ENCODE measurements at regions not wholly inside any gene's neighbourhood (a gene's known extent, or its start where the extent isn't known, plus 50 kb on each side); places are given as distances from the start of the nearest gene placed in this dataset.

DNA sequence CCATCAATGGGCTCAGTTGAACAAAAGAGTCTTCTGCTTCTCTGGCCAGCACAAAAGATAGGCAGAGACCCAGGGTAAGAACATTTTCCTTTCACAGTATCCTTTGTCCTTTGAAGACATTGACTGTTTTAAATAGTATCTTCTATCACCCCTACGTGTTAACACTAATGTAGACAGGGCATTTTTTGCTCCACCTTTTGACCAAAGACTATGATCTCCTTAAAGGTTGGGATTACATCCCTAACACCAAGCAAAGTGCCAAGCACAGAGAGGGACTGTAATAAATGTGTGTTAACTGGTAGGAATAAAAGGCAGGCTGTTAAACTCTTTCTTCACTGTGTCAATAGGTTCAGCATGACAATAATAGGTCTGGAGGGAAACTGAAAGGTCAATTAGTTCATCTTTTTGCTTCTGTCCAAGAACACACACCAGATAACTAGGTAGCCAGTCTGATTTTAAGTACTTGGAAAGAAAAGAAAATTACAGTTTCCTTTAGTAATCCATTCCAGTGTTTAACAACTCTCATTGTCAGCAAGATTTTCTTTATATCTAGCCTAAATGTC lies 63.6 kb upstream of the NOX3 start:
- intact Hi-C loops (cut with DNase I) = no loop called here
- TF ChIP-seq, protein P1, sequence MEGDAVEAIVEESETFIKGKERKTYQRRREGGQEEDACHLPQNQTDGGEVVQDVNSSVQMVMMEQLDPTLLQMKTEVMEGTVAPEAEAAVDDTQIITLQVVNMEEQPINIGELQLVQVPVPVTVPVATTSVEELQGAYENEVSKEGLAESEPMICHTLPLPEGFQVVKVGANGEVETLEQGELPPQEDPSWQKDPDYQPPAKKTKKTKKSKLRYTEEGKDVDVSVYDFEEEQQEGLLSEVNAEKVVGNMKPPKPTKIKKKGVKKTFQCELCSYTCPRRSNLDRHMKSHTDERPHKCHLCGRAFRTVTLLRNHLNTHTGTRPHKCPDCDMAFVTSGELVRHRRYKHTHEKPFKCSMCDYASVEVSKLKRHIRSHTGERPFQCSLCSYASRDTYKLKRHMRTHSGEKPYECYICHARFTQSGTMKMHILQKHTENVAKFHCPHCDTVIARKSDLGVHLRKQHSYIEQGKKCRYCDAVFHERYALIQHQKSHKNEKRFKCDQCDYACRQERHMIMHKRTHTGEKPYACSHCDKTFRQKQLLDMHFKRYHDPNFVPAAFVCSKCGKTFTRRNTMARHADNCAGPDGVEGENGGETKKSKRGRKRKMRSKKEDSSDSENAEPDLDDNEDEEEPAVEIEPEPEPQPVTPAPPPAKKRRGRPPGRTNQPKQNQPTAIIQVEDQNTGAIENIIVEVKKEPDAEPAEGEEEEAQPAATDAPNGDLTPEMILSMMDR (IDR thresholded peaks at IDR 0.05) = no peak
- no peak for DNase-seq (ENCODE audit: low spot score in 2 of 2)
- Histone ChIP-seq H3K4me1 (no peaks in the 10 kb centered on the region), H3K9me3 (no peaks in the 10 kb centered on the region), H3K36me3 (no peaks in the 10 kb centered on the region), H3K4me3 (no peak overlapping the region), H3K27ac (no peak overlapping the region), H3K27me3 (no peaks in the 10 kb centered on the region)

DNA sequence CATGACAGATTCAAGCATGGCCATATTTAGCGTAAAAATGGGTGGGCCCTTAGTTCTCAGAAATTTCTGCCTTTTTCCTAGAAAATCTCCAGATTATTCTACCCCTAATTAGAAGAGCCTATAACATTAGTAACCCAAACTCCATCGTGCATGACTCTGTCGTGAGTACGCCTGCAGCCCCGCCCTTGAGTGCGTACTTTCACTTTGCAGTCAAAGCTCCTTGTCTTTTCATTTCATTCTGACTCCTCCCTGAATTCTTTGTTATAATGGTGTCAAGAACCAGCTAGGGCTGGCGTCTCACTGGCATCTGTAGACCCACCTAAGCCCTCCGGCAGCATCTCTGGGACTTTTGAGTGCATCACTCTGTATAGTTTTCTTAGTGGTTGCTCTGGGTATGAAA lies 61.7 kb upstream of the NOX3 start:
- H3K4me3 ChIP-seq = no peak overlapping the region
- no peaks in the 10 kb centered on the region for H3K36me3 ChIP-seq
- H3K9me3 ChIP-seq = no peaks in the 10 kb centered on the region
- no peak overlapping the region for H3K27ac ChIP-seq
- DNase-seq (ENCODE audit: low spot score in 2 of 2) = no peak
- no peaks in the 10 kb centered on the region for H3K4me1 ChIP-seq
- TF ChIP-seq, protein P1 (IDR thresholded peaks at IDR 0.05) = no peak
- intact Hi-C loops (cut with DNase I) = no loop called here
- no peaks in the 10 kb centered on the region for H3K27me3 ChIP-seq

DNA sequence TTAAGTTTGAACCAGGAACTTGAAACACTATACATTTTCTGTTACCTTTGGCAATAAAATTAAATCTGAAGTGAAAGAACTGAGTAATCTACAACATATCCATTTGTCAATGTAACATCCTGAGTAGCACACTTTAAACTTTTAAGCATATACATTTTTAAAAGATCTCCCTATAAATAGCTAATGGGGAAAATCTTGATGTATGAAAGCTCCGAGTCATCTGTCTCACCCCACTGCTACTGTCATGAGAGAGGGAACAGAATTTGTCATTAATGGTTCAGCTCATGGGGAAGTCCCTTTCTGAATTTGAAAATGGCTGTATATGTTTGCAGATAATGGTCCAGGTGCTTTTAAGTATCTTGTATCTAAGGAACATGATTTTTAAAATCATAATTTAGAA lies 55.2 kb upstream of the NOX3 start:
- Histone ChIP-seq H3K4me1 (peaks cover 4 to 21% of the 10 kb centered on the region in 2 donors), H3K4me3 (no peak overlapping the region), H3K27ac (no peak overlapping the region), H3K9me3 (no peaks in the 10 kb centered on the region), H3K27me3 (no peaks in the 10 kb centered on the region), H3K36me3 (no peaks in the 10 kb centered on the region)
- DNase-seq (ENCODE audit: low spot score in 2 of 2) = no peak
- intact Hi-C loops (cut with DNase I) = no loop called here
- TF ChIP-seq, protein P1 (IDR thresholded peaks at IDR 0.05) = no peak

DNA sequence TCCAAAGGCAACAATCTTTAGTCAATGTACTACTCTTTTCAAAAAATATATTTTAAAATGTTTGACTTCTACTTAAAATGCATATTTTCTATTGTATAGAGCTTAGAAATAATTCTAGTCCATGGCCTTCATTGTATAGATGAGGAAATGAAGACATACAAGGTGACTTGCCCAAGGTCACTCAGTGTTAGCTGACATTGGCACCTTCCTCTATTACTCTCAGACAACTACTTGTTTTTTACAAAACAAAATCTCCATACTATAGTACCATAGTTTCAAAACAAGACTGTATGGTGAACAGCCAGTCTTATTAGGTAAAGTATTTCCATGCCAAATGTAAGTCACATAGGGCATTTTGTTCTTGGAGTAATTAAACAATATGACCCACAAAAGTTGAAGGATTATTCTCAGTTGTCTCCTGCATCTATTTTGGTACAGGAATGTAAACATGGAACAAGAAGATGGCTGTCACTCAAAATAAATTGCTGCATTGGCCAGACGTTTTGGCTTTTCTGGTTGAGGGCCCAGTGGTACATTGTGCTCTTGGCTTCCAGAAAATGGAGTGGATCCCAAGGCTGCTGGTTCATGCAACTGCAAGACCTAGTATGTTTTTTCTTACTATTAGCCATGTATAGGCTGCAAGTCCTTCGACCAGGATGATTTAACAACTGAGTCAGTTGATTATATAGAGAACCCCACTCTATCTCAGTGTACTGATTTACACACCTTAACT lies 54.3 kb upstream of the NOX3 start:
- H3K27ac ChIP-seq = peak overlapping the region in 1 of 2 donors; percentile 15
- H3K4me1 ChIP-seq = peaks cover 9 to 26% of the 10 kb centered on the region in 2 donors
- TF ChIP-seq, protein P1 (IDR thresholded peaks at IDR 0.05) = no peak
- no peak overlapping the region for H3K4me3 ChIP-seq
- intact Hi-C loops (cut with DNase I) = loop anchor here (2.0 kb wide), 1 partner anchor 17 kb away; no protein-coding TSS in a partner anchor
- no peaks in the 10 kb centered on the region for H3K9me3 ChIP-seq
- no peaks in the 10 kb centered on the region for H3K36me3 ChIP-seq
- DNase-seq (ENCODE audit: low spot score in 2 of 2) = no peak
- no peaks in the 10 kb centered on the region for H3K27me3 ChIP-seq

DNA sequence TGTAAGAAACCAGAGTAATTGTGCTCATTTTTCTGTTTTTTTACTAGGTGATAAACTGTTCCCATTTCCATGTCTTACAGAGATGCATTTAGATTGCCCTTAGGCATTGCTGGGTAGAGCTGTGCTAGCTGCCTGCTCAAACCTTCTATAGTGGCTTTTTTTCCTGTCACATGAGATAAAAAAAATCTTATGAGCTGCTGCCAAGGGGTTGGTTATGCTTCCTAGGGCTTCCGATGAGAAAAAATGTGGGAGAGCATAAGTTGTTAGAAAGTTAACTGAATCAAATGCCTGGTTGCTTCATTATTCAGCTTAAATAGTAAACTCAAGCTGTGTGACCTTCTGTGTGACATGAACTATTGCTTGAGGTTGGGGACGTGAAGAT lies 50.0 kb upstream of the NOX3 start:
- Histone ChIP-seq H3K27ac (peak overlapping the region; percentile 71 to 83), H3K27me3 (no peaks in the 10 kb centered on the region), H3K4me1 (peaks cover 9 to 26% of the 10 kb centered on the region in 2 donors), H3K9me3 (no peaks in the 10 kb centered on the region), H3K36me3 (no peaks in the 10 kb centered on the region), H3K4me3 (peak overlapping the region; percentile 2 to 33)
- DNase-seq (ENCODE audit: low spot score in 2 of 2) = no peak
- intact Hi-C loops (cut with DNase I) = no loop called here
- TF ChIP-seq, protein P1 (IDR thresholded peaks at IDR 0.05) = no peak

Data from ascending aorta (tissue), 2 donors.